Activated T-cell treated with anti-CD3 and anti-CD28 coated beads, Interleukin-2, amount 50 U/mL, for 48 hours (primary cell): ENCODE measurements at regions not wholly inside any gene's neighbourhood (a gene's known extent, or its start where the extent isn't known, plus 50 kb on each side); places are given as distances from the start of the nearest gene placed in this dataset.
"Not testable (repeated sequence)": the region's sequence is repeated elsewhere in the genome, so short reads cannot be mapped to it uniquely, and the experiment has no call there.

Source experiments
- DNase-seq, 2 experiments: peaks; one replicate each; pipeline ENCODE4 v3.0.0-alpha.2; 2020

DNA sequence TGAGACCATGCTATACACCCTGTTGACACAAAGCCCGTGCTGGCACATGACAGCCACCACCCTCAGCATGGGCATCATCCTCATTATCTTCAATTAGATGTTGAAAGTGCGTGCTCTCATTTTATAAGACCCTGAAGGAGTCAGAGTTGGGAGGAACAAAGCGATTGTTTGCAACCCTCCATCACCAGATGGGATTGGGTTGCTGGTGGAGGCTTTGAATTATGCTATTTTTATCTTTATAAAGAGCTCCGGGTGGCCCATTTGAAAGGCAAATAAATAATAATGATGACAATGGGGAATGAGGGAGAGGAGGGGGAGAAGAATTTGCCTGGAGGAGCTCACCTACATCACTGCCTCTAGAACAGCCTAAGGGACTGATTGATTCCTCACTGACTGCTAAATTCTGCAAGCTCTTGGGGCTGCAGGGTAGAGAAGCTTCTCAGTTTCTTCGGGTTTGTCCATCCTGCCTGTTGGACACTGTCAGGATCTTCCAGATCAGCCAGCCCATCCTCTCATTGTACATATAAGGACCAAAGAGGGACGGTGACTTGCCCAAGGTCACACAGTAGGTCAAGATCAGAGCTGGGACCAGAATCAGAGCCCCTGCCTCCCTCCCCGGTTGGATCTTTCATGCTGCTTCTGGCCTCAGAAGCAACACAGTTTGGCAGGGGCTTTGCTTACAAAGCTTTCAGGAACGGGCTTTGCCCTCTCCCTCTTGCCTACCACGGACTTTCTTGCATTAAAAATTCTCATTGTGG, 130.9 kb upstream of the ZBTB40 start:
- DNase-seq = no peak

DNA sequence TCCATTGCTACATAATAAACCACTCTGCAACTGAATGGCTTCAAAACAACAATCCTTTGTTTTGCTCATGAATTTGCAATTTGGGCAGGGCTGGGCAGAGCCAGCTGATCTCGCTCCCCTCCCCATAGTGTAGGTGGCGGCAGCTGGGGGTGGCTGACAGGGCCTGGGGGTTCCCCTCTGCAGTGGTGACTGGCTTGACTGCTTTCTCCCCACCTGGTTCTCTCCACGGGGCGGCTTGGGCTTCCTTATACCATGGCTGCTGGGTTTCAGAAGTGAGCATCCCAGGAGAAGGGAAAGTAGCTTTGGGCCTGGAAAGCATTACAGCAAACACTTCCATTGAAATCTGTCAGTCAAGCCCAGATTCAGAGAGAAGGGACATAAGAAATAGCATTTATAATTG, 129.7 kb upstream of the ZBTB40 start:
- DNase-seq = no peak

DNA sequence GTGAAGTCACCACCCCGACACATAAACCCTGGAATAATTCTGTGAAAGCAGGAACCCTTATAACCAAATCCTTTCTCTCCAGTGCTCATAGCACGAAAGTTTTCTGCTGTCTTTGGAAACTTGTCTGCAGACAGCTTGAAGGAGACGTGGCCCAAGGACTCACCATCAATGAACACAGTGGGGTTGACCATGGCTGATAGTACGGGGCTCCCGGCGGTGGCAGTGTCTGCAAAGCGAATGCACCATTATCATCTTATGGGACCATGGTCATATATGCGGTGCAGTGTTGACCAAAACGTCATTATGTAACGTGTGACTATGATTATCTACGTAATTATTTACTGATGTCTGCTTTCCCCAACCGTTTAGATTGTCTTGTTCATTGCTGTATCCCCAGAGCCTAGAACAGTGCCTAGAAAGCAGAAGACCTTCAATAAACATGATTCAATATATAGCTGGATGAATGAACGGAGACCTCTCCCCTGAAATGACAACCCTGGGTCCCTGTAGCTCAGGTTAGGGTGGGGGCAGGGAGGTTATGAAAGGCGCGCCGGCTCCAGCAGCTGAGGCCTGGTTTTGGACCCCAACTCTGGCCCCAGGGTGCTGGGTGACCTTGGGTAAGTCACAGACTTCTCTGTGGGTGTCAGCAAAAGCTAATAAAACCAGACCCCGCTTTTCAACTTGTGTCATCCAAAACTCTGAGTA, 128.4 kb upstream of the ZBTB40 start:
- DNase-seq = no peak

DNA sequence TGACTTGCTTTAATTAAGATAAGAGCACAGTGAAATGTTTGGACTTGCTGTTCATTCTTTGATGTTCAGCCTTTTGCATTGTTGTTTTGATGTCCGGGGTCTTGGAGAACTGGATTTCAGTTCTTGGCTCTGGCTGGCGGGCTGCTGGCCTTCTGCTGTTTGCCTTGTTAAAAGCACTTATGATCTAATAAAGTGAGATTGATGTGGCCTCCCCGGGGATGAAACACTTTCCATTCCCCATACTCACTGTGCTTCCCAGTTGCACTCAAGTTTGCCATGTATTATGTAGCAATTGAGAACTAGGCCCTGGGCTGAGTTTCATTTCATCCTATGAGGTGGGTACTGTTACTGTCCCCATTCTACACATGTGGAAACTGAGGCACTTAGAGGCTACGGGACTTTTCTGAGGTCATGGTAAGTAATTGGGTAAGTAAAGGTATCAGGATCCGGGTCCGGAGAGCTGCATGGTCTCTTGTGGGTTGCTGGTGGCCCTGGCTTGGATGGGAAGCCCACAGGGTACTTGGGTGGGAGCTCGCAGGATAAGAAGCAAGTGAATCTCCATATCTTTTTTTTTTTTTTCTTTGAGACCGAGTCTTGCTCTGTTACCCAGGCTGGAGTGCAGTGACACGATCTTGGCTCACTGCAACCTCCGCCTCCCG, 127.7 kb upstream of the ZBTB40 start:
- no peak for DNase-seq

DNA sequence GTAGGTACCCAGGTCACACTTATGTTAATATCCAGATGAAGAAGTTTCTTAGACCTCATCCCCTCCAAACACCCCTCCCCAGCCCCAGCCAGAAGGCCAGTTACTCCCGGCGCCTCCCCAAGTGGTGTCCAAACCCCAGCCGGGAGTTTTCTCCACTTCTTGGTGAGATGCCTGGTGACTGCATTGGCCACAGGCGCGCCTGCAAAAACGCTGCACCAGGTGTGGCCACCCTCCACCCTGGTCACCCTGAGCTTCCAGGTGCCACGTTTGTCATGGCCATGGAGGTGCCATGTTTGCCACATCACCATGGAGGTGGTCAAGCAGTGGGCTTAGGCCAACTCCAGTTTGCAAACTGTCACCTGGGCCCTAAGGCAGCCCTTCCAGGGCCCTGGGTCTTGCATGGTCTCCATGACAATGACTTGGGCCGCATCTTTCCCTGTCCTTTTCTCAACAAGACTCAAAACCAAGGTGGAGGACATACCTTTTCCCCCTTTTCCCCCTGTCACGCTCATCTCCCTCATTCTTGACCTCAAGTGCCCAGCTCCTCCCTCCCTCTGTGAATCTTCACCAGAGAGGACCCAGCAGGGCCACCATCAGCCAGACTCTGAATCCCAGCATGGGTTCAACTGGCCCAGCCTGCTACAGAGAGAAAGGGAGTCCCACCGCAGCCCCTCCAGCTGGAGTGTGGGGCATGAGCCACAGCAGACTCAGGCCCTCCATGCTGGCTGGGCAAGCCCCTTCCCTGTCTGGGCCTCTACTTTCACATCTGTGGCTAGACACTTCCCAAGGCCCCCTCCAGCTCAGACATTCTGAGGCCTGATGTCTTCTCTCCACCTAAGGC, 125.9 kb upstream of the ZBTB40 start:
- no peak for DNase-seq

DNA sequence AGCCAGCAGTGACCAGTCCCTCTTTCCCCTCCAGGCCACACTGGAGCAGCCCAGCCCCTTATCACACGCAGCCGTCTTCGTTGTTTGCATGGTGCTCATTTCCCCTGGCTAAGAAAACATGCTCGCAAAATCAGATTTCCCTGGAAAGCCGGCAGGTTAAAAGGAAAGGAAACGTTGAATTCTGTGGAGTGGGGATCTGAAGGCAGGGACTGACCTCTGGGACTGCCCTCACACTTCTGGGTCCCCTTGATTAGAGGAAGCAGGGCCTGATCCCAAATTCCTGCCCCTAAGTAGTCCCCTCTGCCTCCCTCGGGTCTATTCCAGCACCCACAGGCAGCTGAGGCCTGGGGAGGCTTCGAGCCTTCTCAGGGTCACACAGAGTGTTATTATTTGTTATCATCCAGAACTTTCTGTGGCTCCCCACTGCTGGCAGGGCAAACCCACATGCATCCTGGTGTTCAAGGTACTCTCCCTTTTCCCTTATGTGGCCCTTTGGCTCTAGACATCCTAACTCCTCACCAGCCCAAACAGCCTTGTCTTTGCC, 125.2 kb upstream of the ZBTB40 start:
- DNase-seq = no peak

DNA sequence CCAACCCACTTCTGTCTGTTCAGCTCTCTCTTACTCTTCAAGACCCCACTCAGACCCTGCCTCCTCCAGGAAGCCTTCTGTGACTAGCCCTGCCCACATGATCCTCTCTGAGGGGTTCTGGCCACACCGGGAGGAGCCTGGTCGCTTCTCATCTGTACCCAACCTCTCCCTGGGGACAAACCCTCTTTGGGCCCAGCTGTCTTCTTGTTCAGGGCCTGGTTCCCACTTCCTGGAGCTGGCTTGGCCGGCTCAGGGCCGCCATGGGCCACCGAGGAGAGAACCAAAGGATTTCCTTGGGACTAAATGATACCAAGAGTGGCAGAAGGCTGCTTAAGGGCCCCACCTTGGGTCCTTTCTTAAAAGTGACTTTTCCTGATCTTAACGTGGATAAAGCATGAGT, 124.7 kb upstream of the ZBTB40 start:
- DNase-seq = no peak

DNA sequence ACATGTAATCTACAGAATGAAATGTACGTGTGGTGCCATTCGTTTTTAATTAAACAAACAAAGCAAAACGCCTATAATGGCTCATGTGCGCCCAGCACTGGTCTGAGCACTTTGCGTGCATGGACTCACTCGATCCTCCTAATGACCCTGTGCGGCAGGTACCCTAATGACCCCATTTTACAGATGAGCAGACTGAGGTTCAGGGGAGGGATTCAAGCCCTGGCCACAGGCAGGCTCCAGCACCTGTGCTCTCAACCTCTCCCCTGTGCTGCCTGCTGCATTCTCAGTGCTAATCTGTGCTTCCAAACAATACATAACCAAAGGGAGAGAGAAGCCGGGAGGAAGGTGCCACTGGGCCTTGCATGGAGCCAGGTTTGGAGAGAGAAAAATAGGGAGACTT, 124.2 kb upstream of the ZBTB40 start:
- DNase-seq = no peak

DNA sequence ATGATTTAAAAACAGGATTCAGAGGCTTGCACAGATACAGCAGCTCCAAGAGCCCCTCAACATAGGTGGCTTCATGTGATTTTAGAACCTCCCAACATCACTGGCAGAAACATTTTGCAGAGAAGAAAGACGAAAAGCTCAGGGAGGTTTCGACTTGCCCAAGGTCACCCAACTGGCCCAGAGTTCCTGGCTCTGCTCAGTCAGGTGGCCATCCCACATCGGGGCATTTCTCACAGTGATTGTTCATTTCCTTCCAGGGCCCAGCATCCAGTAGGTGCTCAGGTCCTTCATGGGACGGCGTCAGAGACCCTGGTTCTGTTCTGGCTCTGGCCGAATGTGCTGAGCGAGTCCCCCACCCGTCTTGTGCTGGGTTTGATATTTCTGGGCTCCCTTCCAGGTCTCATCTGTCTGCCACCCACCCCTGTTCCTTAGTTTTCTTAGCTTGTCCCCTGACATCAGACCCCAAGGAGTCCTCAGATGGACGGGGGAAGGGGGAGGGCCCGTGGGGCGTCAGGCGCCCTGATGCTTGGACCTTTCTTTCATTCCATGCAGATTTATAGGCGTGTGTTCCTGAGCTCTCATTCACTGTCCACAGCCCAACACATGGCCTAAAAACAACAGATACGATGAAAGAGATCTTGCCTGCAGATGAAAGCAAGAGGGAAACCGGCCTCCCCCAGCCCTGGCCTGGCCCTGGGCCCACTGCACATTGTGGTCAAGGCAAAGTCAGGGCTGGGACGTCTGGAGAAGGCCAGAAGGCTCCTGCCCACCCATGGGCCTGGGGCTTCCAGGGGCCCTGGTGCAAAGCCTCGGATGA, 123.1 kb upstream of the ZBTB40 start:
- no peak for DNase-seq

DNA sequence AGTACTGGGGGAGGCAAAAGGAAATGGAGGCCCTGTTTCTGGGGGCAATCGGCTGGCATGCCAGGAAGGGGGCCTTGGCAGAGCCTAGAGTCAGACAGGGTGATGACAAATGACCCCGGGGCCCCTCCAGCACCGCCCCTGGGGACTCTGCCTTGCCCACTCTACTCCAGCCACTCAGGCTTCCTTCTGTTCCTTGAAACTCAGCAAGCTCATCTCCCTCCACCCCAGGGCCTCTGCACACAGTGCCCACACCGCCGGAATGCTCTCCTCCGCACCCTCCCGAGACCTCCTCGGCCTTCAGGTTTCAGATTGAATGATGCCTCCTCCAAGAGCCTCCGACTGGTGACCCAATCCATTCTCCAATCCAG, 122.5 kb upstream of the ZBTB40 start:
- no peak for DNase-seq

DNA sequence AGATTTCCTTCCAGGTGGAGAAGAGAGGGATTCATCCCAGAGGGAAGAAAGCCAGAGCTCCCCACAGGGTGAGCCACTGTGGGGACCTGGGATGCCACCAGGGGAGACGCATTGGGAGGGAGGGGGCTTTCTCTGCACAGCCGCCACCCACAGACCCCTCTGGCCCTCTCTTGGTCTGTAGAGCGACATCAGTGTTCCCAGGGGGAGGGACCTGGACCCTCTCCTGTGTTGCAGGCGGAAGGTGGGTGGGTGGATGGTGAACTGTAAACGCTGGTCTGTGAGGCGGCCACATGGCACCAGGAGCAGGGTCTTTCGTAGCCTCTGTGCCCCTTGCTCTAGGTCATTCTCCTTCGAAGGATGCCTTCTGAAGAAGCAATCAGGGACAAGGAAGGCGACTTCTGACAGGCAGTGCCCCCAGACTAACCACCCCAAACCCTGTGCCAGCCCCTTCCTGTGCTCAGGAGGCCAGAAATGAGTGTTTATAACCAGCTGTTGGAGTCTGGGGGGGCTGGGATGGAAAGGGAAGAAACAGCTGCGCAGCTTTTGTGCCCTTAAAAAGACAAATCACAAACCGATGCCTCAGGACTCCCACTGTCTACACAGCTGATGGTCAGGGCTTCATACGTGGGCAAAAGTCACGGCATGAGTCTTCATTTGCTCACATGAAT, 121.4 kb upstream of the ZBTB40 start:
- no peak for DNase-seq

DNA sequence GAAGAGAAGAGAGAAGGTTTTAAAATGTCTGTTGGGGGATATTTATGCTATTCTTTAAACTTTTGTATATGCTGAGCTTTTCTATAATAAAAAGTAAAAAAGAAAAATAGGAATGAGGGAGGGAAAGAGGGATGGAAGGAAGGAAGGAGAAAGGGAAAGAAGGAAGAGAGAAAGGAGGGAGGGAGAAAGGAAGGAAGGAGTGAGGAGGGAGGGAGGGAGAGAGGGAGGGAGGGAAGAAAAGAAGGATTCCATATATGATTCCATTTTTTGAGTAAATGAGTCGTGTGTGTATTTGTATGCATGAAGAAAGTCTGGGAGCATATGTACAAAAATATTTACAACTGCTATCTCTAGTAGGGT, 120.9 kb upstream of the ZBTB40 start:
- no peak for DNase-seq

DNA sequence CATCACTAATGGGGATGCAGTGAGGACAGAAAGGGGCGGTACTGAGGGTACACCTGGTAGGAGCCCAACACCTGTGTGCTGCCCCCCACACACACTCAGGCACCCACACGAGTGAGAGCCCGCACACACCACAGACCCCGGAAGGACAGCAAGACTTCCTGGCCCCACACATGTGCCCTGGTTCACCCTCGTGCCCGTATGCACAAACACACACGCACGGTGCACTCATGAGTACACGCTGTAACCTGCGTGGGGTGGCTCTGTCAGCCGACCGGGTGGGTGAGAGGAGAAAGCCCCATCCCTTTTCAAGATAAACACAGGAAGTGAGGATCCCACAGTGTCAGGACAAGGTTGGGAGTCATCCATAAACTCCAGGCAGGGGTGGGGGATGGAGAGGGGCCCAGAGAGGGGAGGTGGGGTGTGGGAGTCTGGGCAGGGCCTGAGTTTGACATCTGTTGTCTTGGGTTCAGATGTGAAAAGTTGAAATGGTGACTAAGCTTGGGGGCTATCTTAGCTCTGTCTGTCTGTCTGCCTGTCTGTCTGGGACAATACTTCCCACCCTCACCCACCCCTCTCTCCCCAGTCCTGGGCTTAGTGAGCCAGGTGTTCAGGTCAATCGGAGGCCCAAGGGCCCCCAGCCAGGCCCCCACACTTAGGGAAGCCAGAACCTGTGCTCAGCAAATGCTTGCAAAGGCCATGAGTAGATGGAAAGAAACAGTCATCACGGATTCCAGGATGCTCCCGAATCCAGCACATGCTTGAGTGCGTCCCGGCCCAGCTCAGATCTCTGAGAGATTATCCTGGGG, 119.8 kb upstream of the ZBTB40 start:
- DNase-seq = no peak

DNA sequence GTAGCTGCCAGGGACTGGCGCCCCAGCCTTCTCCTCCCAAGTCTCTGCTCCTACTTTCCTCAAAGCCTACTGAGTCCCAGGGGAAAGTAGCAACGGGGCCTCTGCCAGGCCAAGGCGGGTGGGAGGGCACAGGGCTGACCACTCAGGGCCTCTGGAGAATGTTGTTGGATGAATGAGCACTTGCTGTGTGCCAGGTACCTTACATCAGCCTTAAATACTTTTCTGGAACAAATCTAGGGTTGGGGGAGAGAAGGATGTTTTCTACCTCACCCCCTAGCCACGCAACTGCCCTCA, 119.3 kb upstream of the ZBTB40 start:
- DNase-seq = no peak

DNA sequence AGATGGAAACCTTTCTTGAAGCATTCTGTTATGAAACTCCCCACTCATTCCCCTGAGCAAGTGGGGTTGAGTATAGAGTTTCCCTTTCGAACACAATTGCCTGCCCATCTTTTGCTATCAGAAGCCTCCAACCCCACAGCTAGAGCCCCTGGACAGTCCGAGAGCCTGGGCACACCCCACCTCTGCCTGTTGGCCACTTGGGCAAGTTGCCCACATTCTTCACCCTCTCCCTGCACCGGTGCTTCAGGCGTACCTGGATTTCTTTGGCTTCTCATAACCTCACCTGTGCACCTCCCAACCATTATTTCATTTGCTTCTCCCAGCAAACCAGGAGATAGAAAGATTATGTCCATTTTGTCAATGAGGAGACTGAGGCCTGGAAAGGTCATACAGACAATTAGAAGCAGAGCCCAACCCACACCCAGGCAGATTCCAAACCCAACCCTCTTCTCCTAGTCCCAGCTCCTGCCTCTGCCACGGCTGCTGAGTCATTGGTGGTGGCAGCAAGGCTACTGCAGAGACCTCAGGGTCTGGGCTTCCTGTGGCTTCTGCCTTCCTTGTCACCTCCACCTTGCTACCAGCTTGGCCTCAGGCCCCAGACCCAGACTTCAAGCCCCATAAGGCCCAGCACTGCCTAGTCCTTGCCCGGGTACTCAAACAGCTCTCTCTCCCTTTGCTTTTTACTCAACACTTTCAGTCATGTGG, 118.7 kb upstream of the ZBTB40 start:
- DNase-seq = no peak

DNA sequence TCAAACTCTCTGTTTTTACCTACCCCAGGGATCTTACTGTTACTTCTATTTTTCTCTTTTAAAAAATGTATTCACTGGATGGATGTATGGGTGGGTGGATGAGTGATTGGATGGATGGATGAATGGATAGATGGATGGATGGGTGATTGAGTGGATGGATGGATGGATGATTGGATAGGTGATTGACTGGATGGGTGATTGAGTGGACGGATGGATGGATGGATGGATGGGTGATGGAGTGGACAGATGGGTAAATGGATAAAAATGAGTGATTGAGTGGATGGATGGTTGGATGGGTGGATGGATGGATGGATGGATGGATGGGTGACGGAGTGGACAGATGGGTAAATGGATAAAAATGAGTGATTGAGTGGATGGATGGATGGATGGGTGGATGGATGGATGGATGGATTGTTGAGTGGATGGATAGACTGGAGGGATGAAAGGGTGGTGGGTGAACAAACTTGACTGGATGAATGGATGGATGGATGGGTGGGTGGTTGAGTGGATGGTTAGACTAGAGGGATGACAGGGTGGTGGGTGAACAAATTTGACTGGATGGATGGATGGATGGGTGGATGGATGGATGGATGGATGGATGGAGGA, 118.0 kb upstream of the ZBTB40 start:
- DNase-seq = no peak

DNA sequence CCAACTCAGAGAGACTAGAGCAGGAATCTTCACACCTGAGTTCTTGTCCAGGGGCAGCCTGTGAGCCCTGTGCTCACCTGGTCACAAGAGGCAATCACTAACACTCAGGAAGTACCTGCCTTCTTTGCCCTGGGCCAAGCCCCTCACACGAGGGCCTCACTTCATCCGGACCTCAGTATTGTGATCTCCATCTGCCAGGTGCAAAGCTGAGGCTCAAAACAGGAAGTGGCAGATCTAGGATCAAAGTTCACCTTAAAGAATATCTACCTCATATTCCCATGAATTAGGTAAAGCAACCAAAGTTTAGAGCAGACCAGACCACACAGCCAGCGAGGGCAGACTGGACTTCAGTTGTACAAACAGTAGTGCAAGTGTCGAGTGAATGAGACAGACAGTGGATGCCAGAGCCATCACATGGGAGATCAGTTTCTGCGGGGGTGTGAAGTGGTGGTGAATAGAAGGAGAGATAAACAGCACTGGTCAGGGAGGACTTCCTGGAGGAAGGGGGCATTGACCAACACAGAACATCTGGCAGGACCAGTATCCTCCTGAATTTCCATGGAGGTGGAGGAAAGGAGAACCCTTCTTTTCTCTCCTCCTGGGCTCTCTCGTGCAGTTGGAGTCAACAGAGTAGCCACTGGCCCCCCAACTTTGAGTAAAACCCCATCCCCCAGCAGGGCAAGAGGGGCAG, 116.6 kb upstream of the ZBTB40 start:
- DNase-seq = no peak

DNA sequence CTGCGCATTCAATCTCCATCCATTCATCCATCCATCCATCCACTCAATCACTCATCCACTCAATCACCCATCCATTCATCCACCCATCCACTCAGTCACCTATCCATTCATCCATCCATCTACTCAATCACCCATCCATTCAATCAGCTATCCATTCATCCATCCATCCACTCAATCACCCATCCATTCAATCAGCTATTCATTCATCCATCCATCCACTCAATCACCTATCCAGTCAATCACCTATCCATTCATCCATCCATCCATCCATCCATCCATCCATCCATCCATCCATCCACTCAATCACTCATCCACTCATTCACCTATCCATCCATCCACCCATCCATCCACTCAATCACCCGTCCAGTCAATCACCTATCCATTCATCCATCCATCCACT, 115.4 kb upstream of the ZBTB40 start:
- not testable (repeated sequence) for DNase-seq
